HFF-Myc (cell line): ENCODE measurements at regions not wholly inside any gene's neighbourhood (a gene's known extent, or its start where the extent isn't known, plus 50 kb on each side); places are given as distances from the start of the nearest gene placed in this dataset.

ENCODE experiments used
- DNase-seq: peaks from one replicate; pipeline ENCODE4 v3.0.0-alpha.2; 2011; ENCODE audit warnings: low read depth; ENCODE audit errors: extremely low read depth
- H3K4me3 ChIP-seq: replicated peaks from 2 replicates; pipeline ENCODE4 v1.5.1; 2011; ENCODE audit warnings: low read depth, mild to moderate bottlenecking, control low read depth, low read length
- TF ChIP-seq, protein P1 (sequence below): IDR thresholded peaks from 2 replicates; pipeline ENCODE4 v1.5.1; 2012; ENCODE audit warnings: mild to moderate bottlenecking, low read depth, low read length, control low read depth; ENCODE audit errors: missing control alignments

DNA sequence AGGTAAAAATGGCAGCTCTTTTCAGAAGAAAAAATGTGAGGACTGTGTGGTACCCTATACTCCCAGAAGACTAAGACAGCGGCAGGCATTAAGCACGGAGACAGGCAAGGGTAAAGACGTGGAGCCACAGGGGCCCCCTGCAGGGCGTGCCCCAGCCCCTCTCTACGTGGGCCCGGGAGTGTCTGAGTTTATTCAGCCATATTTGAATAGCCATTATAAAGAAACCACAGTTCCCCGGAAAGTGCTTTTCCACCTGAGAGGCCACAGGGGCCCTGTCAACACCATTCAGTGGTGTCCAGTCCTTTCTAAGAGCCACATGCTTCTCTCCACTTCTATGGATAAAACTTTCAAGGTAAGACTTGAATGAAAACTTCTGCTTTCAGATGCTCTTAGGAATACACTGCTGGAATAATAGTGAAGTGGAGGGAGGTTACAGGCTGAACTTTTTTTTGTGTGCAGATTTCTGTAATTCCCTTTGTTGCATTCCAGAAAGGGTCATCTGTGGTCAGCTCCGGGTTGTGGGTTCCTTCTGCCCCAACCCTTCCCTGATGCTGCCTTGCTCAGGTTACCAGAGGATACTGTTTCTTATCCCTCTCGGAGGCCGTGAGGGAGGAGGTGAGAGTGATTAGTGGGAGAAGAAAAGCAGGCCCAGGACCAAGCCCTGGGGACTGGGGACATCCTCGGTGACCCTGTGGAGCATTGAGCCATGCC is 58.4 kb downstream of the SLC25A47 start:
- no peak for DNase-seq
- TF ChIP-seq, protein P1, sequence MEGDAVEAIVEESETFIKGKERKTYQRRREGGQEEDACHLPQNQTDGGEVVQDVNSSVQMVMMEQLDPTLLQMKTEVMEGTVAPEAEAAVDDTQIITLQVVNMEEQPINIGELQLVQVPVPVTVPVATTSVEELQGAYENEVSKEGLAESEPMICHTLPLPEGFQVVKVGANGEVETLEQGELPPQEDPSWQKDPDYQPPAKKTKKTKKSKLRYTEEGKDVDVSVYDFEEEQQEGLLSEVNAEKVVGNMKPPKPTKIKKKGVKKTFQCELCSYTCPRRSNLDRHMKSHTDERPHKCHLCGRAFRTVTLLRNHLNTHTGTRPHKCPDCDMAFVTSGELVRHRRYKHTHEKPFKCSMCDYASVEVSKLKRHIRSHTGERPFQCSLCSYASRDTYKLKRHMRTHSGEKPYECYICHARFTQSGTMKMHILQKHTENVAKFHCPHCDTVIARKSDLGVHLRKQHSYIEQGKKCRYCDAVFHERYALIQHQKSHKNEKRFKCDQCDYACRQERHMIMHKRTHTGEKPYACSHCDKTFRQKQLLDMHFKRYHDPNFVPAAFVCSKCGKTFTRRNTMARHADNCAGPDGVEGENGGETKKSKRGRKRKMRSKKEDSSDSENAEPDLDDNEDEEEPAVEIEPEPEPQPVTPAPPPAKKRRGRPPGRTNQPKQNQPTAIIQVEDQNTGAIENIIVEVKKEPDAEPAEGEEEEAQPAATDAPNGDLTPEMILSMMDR: no peak
- H3K4me3 ChIP-seq: no peak overlapping the region

DNA sequence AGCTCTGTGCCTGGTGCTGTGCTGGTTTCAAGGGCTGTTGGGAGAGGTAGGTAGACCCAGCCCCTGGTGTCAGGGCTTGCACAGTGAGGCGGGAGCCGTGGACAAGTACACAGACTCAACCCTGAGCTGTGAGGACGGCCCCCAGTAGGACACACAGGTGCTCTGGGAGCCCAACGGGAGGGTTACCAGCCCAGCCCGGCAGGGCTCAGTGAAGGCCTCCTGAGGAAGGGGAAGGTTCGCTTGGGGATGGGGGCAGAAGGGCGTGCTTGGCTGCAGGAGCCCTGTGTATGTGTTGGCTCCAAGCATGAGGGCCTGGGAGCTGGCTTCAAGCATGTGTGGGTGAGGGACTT is 58.9 kb downstream of the SLC25A47 start:
- DNase-seq: no peak
- H3K4me3 ChIP-seq: no peak overlapping the region
- TF ChIP-seq, protein P1: no peak

DNA sequence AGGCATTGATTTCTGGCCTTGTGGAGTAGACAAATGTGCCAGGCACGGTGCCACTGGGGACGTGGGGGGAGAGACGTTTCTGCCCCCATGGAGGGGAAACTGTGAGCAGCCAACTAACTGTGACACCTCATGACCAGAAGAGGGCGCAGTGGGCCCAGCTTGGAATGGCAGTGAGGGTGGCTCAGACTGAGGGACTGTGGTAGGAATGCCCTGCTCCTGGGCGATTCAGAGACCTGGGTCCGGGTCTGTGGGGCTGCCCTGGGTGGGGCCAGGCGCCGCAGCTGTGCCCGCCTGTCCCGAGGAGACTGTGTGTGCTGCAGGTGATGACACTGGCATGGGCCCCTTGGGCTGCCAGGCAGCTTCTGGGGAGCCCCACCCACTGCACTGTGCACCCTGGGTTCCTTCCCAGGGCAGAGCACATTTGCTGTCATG is 60.6 kb downstream of the SLC25A47 start:
- TF ChIP-seq, protein P1: peak; percentile 85
- H3K4me3 ChIP-seq: no peak overlapping the region
- DNase-seq: no peak

DNA sequence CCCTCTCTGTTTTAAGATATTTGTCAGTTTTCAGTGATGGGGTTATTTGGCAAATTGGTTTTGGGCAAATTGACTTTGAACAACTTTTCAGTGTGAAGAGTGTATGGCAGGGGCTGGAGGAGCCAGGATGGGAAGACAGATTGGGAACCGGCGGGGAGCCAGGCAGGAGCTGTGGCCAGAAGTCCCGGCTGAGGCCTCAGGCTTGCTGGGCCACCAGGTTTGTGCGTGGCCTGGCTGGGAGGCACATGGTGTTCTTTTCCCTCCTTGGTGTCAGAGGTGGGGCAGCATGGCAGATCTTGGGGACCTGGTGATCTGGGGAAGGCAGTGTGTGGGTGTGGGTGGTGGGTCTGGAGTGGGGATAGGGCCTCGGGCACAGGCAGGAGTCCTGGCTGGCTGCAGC is 61.1 kb downstream of the SLC25A47 start:
- TF ChIP-seq, protein P1: no peak
- no peak overlapping the region for H3K4me3 ChIP-seq
- DNase-seq: no peak

DNA sequence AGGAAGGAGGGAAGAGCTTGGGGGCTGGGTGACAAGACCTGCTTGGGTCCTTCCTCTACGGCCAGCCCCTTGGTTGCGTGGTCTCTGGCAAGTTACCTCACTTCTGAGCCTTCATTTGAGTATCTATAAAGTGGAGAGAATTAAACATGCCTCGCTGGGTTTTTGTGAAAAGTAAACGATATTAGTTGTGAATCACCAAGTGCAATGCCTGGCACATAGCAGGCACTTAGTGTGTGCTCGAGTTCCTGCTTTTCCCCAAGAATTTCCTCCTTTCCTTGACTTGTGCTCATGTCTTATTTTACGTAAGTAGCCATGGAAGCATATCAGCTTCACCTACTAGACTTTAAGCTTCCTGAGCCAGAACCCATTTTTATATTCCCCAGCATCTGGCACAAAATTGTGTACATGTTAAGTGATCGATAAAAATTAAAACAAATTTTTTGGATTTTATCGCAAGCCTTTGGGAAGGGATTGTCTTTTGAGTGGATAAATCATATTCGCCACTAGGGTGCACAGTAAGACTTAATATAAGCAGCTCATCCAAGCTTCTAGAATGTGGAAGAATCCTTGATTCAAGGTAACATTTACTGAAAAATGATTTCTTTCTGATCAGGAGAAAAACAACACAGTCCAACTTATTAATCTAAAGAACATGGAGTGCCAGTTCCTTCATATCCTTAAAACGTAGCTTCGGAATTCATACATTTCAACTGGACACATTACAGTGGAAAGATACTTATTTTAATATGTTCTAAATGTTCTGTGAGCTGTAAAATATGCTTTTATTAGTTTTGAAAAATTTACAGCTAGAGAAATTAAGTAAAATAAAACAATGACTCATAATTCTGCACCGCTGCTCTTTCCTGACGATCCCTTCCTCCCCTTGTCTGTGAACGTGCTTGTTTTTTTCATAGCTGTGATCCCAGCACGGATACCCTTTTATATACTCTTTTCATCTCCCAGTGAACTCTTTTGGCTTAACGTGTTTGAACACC is 62.0 kb downstream of the SLC25A47 start:
- TF ChIP-seq, protein P1: peak; percentile 44
- no peak for DNase-seq
- H3K4me3 ChIP-seq: no peak overlapping the region

DNA sequence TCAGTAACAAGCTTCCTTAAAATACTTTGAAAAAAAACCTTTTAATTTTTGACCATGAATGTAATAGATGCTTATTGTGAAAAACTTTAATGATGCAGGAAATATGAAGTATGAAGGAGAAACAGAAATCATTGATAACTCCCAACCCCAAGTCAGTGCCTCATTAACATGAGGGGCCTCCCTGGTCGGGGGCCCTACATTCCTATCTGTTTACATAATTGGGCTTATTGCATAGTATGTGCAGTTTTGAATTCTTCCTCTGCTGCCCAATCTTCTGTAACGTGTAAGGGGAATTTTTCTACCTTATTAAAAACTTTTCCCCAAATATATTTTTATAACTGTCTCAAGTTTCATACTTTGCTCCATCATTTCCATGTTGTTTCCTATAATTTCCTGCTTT is 63.0 kb downstream of the SLC25A47 start:
- no peak overlapping the region for H3K4me3 ChIP-seq
- TF ChIP-seq, protein P1: no peak
- DNase-seq: no peak
